ENCODE measurements at regions not wholly inside any gene's neighbourhood (a gene's known extent, or its start where the extent isn't known, plus 50 kb on each side); places are given as distances from the start of the nearest gene placed in this dataset.

DNA sequence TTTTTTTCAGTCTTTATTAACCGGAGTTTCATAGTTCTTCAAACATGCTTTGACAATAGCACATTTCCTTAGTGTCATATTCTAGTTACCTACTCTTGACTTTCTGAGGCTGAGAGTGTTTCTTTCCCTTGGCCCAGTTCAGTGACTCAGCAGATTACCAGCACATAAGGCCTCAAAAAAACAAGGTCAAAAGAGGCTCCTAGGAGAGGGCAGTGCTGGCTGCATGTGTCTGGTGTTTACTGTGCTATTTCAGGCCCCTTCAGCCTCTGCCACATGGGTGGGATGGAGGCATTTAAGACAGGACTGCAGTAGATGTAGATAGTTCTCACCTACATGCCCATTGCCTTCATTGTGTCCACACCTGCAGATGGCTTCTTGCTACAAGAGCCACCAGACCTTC, 198.2 kb upstream of the SSTR4 start:
- TF ChIP-seq, protein P1, sequence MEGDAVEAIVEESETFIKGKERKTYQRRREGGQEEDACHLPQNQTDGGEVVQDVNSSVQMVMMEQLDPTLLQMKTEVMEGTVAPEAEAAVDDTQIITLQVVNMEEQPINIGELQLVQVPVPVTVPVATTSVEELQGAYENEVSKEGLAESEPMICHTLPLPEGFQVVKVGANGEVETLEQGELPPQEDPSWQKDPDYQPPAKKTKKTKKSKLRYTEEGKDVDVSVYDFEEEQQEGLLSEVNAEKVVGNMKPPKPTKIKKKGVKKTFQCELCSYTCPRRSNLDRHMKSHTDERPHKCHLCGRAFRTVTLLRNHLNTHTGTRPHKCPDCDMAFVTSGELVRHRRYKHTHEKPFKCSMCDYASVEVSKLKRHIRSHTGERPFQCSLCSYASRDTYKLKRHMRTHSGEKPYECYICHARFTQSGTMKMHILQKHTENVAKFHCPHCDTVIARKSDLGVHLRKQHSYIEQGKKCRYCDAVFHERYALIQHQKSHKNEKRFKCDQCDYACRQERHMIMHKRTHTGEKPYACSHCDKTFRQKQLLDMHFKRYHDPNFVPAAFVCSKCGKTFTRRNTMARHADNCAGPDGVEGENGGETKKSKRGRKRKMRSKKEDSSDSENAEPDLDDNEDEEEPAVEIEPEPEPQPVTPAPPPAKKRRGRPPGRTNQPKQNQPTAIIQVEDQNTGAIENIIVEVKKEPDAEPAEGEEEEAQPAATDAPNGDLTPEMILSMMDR (IDR thresholded peaks at IDR 0.05; ENCODE audit: insufficient read depth, low read length, poor library complexity, severe bottlenecking) = no peak
- no peak for DNase-seq (ENCODE audit: extremely low read depth, insufficient read length)
- Histone ChIP-seq H3K4me3 (replicated peaks; ENCODE audit: low read depth, low read length) (no peak overlapping the region), H3K27me3 (replicated peaks; ENCODE audit: control insufficient read depth, insufficient read depth, low read length) (no peaks in the 10 kb centered on the region), H3K36me3 (ENCODE audit: control insufficient read depth, insufficient read depth, low read length) (no peaks in the 10 kb centered on the region)

DNA sequence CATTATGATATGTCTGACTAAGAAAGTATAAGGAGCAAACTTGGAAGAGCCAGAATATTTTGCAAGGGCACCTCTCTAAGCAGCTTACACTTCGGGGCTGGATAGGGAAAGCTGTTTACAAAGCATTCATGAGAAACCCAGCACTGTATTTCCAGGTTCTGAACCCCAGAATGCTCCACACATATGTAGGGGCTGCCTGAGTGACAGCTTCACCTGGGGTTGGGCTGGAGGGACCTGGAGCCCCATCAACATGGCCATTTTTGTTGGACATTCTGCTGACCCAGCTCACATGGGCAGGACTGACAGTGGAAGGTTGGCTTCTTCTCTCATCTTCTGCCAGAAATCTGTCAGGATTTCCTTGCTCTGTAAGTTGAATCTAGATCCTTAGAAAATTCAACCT, 197.1 kb upstream of the SSTR4 start:
- Histone ChIP-seq H3K36me3 (ENCODE audit: control insufficient read depth, insufficient read depth, low read length) (no peaks in the 10 kb centered on the region), H3K4me3 (replicated peaks; ENCODE audit: low read depth, low read length) (no peak overlapping the region), H3K27me3 (replicated peaks; ENCODE audit: control insufficient read depth, insufficient read depth, low read length) (no peaks in the 10 kb centered on the region)
- TF ChIP-seq, protein P1 (IDR thresholded peaks at IDR 0.05; ENCODE audit: insufficient read depth, low read length, poor library complexity, severe bottlenecking) = no peak
- no peak for DNase-seq (ENCODE audit: extremely low read depth, insufficient read length)

DNA sequence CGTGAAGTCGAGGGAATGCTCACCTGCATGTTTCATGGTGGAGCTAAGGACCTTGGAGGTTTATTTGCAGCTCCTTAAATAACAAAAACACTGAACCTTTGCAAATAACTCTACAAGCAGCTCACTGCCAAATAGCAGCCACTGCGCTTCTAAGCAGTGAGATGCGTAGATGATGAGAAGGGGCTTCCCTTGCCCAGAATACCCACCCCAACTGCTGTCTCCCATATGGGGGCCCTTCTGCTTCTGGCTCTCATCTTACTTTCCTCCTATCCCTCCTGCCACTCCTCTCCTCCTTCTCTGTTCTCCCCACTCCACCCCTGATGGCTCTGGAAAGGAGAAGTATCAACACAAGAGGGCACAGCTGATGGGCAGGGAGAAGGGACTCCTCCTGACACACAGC, 193.3 kb upstream of the SSTR4 start:
- Histone ChIP-seq H3K27me3 (replicated peaks; ENCODE audit: control insufficient read depth, insufficient read depth, low read length) (no peaks in the 10 kb centered on the region), H3K4me3 (replicated peaks; ENCODE audit: low read depth, low read length) (no peak overlapping the region), H3K36me3 (ENCODE audit: control insufficient read depth, insufficient read depth, low read length) (no peaks in the 10 kb centered on the region)
- TF ChIP-seq, protein P1 (IDR thresholded peaks at IDR 0.05; ENCODE audit: insufficient read depth, low read length, poor library complexity, severe bottlenecking) = no peak
- no peak for DNase-seq (ENCODE audit: extremely low read depth, insufficient read length)

DNA sequence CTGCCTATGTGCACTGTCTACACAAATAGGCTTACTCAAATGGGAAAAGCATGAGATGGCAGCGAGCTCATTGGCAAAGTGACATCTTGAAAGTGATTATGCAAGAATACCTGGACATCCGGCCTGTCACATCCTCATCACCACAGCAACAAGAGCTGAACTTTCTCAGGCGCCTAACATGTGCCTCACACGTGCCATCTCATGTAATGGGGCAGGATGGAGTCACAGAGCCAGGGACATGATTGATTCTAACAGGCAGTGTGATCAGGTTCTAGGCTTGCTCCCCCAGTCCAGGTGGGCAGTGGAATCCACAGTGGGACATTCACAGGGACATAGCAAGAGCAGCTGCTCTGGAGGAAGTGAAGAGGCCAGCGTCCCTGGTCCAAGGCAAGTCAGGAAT, 192.3 kb upstream of the SSTR4 start:
- Histone ChIP-seq H3K4me3 (replicated peaks; ENCODE audit: low read depth, low read length) (no peak overlapping the region), H3K36me3 (ENCODE audit: control insufficient read depth, insufficient read depth, low read length) (no peaks in the 10 kb centered on the region), H3K27me3 (replicated peaks; ENCODE audit: control insufficient read depth, insufficient read depth, low read length) (no peaks in the 10 kb centered on the region)
- TF ChIP-seq, protein P1 (IDR thresholded peaks at IDR 0.05; ENCODE audit: insufficient read depth, low read length, poor library complexity, severe bottlenecking) = no peak
- no peak for DNase-seq (ENCODE audit: extremely low read depth, insufficient read length)

DNA sequence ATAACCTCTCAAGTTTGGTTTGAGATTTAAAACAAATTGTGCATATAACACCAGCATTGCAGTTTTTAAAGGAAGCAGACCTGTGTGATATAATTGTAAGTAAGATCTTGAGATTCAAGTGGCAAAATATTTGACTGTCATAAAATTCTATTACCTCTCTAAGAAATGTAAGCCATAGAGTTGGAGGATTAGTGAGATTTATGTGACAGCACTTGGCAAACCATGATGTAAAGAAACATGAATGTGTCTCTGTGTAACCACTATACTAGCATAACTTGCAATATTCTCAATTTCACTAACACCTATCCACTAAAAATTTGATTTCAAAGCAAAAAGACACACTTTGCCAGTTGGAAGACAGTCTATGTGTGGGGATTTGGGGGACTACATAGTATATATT, 190.2 kb upstream of the SSTR4 start:
- Histone ChIP-seq H3K4me3 (replicated peaks; ENCODE audit: low read depth, low read length) (no peak overlapping the region), H3K27me3 (replicated peaks; ENCODE audit: control insufficient read depth, insufficient read depth, low read length) (no peaks in the 10 kb centered on the region), H3K36me3 (ENCODE audit: control insufficient read depth, insufficient read depth, low read length) (no peaks in the 10 kb centered on the region)
- TF ChIP-seq, protein P1 (IDR thresholded peaks at IDR 0.05; ENCODE audit: insufficient read depth, low read length, poor library complexity, severe bottlenecking) = no peak
- DNase-seq (ENCODE audit: extremely low read depth, insufficient read length) = no peak

DNA sequence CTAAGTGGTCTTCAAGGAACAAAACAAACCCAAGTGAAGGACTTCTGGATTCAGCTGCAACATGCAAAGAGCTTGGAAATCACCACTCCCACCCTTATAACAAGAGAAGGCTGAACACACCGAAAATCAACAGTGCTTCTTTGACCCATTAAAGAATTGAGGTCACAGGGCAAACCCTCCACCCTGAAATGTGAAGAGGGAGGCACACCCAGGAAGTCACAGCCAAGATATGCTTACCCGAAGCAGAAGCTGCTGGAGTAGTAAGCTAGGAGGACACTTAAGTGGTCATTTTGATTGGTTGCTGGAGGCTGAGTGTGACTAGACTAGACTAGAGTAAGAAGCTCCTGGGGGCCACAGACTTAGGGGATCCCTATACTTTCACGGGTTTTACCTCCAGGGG, 188.2 kb upstream of the SSTR4 start:
- Histone ChIP-seq H3K27me3 (replicated peaks; ENCODE audit: control insufficient read depth, insufficient read depth, low read length) (no peaks in the 10 kb centered on the region), H3K36me3 (ENCODE audit: control insufficient read depth, insufficient read depth, low read length) (no peaks in the 10 kb centered on the region), H3K4me3 (replicated peaks; ENCODE audit: low read depth, low read length) (no peak overlapping the region)
- DNase-seq (ENCODE audit: extremely low read depth, insufficient read length) = no peak
- TF ChIP-seq, protein P1 (IDR thresholded peaks at IDR 0.05; ENCODE audit: insufficient read depth, low read length, poor library complexity, severe bottlenecking) = no peak

Measured in GM06990 (cell line).